NCI-H2107 treated with DMSO at 0.1 percent for 48 hours (cell line): ENCODE measurements at regions not wholly inside any gene's neighbourhood (a gene's known extent, or its start where the extent isn't known, plus 50 kb on each side); places are given as distances from the start of the nearest gene placed in this dataset.
"Not testable (repeated sequence)": the region's sequence is repeated elsewhere in the genome, so short reads cannot be mapped to it uniquely, and the experiment has no call there.

Experiments
- DNase-seq: peaks from one replicate; lab custom pipeline; 2025; ENCODE audit not compliant: unreplicated experiment; lab: John Stamatoyannopoulos, UW

DNA sequence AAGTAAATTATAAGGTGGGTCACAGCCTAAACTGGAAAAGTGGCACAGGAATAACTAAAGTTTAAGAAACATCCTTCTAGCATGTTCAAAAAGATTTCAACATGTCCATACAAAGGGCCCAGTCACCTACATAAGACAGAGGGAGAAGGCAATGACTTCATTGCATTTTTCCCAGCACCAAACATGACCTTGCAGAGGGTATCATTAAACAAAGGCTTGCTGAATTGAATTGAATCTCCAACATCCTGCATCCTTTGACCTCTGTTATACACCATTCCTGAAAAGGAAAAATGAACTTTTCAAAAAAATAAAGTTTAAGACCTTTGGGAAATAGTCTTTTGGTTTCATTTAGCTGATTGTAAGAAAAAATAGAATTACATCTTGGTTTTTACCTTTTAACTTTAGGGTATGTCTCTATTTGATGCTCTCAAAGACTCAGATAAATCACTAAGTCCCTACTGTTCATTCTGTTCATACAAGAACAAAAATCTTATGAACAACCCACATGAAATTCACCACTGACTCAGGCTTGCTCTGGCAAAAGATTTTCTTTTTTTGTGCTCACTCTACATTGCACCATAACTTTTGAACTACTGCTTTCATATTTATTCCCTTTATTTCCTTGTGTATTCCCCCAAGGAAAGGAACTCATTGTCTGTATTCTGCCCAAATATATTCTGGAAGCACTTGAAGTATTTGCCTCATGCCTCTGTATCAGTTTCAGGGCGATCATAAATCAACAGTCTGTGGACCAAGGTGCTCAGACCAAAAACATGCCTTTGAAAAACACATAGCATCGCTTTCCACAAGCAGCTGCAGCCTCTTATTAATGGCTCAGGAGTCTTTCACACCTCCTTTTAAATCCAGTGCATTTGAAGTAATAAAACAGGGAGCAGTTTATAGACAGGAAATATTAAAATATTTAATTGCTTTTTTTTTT is 121.7 kb downstream of the DUSP6 start:
- no peak for DNase-seq

DNA sequence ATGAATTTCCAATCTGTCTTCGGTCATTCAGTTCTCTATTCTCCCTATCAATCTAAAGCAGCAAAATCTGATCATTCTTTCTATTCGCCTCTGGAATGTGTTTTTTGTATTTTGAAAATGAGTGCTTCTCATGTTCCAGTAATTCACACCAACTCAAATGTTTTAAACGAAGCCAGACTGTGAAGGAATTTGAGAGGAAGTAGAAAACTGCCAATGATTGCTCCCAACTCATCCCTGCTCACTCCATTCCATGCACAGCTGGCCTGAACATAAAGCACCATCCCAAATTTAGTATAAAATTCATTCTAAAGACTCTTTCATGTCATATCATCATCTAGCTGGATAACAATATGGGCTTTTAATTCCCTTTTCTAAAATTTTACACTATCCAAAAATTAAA is 123.8 kb downstream of the DUSP6 start:
- no peak for DNase-seq

DNA sequence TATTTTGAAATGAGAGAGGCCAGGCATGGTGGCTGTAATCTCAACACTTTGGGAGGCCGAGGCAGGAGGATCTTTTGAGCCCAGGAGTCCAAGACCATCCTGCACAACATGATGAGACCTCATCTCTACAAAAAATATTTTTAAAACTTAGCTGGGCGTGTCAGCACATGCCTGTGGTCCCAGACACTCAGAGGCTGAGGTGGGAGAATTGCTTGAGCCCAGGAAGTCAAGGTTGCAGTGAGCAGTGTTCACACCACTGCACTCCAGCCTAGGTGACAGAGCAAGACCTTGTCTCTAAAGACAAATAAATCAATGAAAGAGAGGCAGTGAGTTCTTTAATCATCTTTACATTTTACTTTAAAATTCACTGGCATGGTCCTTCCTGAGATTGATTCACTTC is 124.5 kb downstream of the DUSP6 start:
- no peak for DNase-seq

DNA sequence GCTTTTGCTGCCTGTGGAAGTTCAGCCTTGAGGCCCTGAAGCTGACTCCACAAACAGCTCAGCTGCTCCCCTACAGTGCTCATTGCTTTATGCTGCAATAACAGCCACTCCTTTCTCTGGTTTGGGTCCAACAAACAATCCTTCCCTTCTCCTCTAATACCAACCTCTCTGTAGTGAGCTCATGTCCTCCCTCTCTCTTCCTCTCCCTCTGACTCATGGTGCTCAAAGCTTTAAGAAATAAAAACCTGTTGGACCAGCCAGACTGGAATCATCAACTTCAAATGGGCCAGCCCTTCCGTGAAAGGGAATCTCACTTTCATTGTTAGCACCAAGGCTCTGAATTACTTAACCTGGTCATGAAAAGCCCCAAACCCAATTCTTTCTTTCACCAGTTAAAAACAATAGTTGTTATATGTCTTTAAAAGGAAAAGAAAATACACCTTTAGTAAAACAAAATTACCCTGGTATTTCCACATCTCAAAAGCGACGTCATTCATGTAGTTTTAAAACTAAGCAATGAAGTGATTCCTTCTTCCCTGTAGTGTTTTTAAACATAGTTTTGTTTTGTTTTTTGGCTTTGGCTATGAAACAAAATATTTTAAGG is 126.4 kb downstream of the DUSP6 start:
- no peak for DNase-seq

DNA sequence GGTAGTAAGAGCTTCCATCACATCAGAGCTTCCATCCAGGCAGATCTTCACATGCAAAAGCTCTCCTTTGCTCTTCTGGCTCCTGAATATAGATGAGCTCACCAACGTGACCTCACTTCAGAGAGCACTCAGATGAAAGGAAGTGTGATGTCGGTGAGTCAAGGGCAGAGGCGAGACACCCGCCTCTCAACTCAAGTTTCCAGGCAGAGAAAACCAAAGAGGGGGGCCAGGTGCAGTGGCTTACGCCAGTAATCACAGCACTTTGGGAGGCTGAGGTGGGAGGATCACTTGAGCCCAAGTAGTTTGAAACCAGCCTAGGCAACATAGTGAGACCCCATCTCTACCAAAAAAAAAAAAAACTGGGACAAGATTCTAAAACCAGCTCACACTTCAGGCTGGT is 126.9 kb downstream of the DUSP6 start:
- peak; percentile 20 for DNase-seq

DNA sequence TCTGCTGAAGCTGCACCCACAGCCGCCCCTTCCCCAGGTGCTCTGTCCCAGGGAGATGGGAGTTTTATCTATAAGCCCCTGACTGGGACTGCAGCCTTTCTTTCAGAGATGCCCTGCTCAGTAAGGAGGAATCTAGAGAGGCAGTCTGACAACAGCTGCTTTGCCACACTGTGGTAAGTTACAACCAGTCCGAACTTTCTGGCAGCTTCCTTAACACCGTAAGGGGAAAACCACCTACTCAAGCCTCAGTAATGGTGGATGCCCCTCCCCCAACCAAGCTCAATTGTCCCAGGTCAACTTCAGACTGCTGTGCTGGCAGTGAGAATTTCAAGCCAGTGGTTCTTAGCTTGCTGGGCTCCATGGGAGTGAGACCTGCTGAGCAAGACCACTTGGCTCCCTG is 129.7 kb downstream of the DUSP6 start:
- DNase-seq, result not testable (repeated sequence)

DNA sequence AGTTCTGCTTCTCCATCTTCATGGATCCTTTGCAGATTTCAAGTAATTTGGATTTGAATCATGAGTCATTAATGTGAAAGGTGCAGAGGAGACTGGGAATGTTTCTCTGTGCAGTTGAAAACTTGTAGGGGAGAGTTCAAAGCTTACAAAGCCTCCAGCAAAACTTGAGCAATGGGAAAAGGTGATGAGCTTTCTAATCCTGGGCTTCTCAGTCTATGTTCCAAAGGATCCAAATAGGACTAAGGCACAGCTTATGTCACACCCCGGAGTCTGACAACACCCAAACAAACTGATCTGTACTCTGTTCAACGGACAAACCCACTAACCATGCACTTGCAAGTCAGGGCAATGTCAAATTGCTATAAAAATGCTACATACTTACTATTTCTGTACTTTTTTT is 134.8 kb downstream of the DUSP6 start:
- no peak for DNase-seq

DNA sequence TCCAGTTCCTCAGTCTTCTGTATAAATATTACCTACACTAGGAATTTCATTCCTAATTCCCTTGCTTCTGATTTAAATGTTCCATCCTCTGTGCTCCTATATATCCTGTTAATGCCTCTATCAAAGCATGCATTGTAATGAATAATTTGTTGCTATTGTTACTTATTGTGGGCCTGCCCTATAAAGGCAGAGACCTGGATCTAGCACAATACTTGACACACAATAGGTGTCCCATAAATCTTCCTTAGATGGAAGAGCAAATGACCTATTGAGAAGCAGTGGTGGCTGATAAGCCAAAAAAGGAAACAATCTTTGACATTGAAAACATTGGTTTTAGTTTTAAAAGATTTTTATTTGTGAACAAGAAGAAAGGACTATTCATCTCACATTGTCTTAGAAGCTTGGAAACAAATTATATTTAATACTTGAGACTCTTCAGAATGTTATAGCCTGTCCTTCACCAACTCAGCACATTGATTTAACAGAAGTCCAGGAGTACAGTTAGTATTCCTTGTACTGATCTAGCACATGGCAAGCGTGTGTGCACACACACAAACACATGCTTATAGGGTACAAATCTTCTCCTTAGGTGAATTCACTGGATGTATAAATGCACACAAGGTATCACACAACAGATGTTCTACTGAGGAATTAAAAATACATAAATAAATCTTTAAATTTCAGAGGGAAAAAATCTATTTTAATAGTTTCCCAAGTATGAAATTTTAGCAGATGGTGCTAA is 135.9 kb downstream of the DUSP6 start:
- no peak for DNase-seq

DNA sequence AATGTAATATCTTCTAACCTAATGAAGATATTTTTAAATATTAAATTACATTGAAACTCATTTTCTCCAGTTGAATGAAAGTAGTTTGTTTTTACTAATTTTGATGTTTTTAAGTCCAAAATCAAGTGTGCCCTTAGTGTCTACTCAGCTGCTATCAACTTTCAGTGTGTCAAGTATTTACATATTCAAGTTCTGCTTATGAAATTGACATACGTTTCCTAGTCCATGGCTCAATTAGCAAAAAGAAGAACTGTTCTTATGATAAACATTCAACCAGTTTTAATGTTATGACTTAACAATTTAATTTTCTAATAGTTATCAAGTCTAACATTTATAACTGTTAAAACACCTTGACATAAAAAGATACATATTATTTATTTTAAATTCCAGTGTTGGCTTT is 137.1 kb downstream of the DUSP6 start:
- DNase-seq, result no peak

DNA sequence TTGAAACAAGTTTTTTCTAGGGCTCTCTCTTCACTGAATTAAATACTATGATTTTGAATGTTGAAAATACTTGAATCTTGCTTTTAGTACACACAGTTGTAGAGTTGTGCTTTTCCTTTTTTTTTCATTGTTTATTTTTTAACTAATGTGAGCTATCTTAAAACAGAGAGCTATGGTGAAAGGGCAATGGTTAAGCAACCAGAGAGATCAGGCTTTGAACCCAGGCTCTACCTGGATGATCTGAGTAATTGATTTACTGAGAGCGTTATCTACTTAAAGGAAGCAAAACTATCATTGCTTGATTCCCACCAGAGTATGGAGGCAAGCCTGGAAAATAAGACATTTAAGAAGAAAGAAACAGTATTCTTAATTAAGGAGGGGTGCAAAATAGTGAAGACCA is 138.6 kb downstream of the DUSP6 start:
- DNase-seq, result no peak

DNA sequence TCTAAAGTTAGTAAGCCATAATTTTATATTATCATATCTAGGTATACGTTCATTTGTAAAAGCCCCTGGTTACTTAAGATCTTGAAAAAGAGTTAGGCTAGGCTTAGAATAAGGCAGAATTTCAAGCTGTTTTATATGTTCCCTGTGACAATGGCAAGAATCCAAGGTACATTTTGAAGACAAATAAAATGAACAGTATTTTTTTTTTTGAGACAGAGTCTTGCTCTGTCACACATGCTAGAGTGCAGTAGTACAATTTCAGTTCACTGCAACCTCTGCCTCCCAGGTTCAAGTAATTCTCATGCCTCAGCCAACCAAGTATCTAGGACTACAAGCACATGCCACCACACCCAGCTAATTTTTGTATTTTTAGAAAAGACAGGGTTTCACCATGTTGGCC is 139.2 kb downstream of the DUSP6 start:
- no peak for DNase-seq

DNA sequence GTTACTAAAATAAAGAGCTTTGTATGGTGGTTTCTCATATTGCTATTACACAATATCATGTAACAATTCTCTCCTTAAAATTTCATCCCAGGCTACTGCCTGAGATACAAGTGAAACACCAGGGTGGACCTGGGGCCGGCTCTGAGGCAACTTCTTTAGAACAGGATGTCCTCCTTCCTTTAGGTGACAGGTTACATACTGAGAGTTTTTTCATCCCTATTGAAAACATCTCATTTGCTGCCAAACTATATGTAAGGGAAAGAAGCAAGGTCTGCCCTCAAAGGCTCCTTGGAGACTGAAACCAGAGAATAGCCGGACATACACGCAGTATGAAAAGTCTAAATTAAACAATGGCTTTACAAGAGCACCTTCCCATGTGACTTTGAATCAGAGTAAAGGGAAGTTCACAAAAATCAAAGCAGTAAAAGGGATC is 139.9 kb downstream of the DUSP6 start:
- DNase-seq, result peak; percentile 28

DNA sequence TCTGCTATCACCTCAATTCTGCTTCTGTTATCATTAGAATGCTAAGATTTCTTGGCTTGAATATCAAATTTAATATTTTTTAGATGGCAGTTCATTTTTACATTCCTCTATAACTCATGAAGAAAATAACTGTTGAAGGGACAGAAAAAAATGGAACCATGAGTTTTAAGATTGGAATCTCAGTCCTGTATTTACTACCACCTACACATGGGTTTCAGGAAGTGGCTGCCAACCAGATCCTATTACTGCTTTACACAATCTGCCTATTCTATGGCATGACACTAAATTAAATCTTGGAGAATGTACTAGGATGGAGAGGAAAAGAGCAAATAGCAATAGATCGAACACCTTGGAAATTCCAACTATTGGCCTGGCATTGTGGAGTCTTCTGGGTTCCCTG is 140.8 kb downstream of the DUSP6 start:
- DNase-seq, result no peak

DNA sequence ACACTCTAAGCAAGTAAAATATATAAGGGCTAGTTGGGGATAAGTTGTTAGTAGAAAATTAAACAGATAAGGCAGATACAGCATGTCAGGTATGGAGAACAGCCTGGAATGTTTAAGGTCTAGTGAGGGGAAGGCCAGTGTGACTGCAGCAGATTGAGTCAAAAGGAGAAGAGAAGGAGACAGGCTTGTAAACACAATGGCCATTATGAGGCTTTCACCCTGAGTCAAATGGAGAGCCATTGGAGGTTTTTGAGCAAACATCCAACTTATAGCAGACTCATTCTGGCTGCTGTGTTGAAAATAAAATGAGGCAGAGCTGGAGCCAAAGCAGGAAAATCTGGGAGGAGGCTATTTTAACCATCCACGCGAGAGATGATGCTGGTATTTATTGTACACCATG is 142.0 kb downstream of the DUSP6 start:
- DNase-seq, result no peak

DNA sequence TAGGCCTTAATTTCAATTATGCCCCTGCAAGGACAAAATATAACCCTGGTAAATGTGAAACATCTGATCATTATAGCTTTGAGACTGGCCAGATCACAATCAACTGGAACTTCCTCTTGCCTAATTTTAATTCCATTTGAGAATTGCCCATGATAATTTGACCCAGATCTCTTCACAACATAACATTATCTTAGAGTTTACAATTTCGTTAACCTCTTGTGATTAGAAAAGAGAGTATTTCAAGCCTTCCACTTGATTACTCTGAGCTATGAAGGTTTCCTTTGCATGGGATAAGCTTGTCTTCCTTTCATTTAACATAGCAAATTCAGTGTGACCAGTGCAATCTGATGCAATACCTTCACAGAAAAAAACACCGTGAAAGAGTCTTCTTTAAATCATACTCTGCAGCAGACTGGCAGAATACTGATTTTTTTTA is 143.6 kb downstream of the DUSP6 start:
- DNase-seq, result no peak

DNA sequence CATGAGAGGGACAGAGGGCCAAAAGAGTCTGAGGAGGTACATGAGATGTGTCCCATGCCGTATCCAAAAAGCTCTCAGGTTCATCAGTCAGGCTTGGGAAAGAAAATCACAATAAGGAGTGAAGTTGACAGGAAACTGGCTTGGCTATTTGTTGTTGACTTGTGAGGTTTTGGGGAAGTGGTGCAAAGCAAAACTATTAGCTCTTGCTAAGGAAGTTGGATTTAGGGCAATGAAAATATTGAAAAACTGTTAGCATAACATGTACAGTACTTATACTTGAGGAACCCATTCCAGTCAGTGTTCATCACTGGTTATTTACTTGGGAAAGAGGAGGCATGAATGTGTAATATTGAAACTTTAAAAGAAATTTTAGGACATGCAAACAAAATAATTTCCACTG is 145.9 kb downstream of the DUSP6 start:
- no peak for DNase-seq

DNA sequence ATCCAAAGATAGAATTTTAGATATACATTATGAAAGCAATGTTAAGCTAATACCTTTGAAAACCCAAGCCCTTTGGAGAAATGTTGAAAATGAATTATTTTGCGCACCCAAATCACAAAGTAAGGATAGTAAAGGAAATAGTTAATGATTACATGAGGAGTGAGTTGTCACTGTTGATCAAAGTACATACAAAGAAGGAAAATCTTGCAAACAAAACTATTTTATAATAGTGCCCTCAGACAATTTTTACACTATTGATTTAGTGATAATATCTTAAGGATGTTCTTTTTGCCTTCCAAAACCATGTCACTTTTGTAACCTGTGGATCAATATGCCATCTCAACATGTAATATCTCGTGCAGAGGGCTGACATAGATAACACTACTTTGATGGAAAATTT is 146.8 kb downstream of the DUSP6 start:
- DNase-seq, result no peak

DNA sequence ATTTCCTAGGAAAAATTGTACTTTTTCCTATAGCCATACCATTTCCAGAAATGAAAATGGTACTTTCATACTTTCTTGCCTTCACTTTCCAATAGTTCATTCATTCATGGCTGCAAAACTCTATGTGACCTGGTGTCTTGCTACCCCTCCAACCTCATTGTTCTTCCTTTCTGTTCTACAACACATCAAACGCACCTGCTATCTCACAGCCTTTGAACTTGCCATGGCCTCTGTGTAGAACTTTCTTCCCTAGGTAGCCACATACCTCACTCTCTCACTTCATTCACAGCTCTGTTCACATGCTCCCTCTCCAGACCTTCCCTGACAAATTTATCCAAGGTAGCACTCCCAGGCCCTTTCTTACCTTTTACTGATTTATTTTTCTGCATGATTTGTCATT is 149.2 kb downstream of the DUSP6 start:
- DNase-seq, result no peak

DNA sequence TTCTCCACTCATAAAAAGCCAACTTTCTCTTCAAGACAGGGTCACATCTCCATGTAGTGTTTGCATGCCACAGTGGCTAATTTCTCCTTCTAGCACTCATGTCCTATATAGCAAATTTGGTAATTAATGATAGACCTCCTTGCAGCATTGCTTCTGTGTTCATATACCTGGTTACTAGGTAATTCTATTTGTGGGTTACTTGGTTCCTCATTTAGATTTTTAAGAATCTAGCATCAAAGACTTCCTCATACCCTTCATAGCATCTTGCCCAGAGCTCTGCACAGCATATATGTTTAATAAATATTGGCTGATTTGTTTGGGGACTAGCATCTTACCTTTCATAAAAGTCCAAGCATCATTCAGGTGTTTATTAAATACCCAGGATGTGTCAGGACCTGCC is 152.1 kb downstream of the DUSP6 start:
- DNase-seq, result no peak

DNA sequence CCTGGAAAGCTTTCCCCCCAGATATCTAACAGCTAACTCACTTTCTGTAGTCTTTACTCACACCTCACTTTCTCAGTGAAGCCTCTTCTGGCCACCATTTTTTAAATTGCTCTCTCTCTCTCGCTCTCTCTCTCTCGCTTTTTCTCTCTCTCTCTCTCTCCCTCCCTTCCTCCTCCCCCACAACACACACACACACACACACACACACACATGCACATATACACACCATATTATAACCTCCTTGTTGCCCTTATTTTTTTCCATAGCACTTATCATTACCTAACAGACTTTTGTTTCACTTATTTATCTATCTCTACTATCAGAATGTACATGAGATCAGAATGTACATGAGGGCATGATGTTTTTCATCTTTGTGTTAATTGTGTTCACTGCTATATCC is 156.8 kb downstream of the DUSP6 start:
- no peak for DNase-seq

DNA sequence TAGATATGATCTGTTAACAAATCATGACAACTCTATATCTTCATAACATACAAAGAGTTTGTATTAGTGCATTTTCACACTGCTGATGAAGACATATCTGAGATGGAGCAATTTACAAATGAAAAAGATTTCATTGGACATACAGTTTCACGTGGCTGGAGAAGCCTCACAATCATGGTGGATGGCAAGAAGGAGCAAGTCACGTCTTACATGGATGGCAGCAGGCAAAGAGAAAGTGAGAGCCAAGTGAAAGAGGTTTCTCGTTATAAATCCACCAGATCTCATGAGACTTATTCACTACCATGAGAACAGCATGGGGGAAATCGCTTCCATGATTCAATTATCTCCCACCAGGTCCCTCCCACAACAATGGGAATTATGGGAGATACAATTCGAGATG is 157.6 kb downstream of the DUSP6 start:
- DNase-seq, result no peak

DNA sequence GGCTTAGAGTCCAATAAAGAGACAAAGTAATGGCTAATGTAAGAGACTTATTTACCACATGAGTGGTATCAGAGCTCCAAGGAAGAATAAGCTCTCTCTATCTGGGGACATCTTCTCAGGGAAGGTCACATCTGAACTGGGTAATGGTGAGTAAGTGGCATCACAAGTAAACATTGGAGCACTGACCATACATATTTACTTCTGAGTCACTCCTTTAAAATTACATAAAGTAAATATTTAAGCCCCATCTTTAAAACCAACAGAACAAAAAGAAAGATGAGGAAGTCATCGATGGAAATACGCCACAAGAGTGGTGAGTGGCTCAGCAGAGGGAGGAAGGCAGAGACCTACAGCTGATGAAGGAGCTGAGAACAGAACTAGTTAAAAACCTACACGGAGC is 159.9 kb downstream of the DUSP6 start:
- DNase-seq, result no peak
